NT2/D1 (cell line): ENCODE measurements at regions not wholly inside any gene's neighbourhood (a gene's known extent, or its start where the extent isn't known, plus 50 kb on each side); places are given as distances from the start of the nearest gene placed in this dataset.
A peak's percentile ranks its signal among the peaks of the same experiment; 100 is the strongest.
"Not testable (repeated sequence)": the region's sequence is repeated elsewhere in the genome, so short reads cannot be mapped to it uniquely, and the experiment has no call there.

ENCODE experiments used
- DNase-seq: peaks from one replicate; pipeline ENCODE4 v3.0.0-alpha.2; 2011; ENCODE audit warnings: low read depth, low spot score
- H3K27me3 ChIP-seq: 2 replicates; pipeline ENCODE4 v1.6.0; 2011; ENCODE audit warnings: mild to moderate bottlenecking; ENCODE audit not compliant: insufficient read length, insufficient read depth
- H3K36me3 ChIP-seq: 2 replicates; pipeline ENCODE4 v1.6.1; 2011; ENCODE audit warnings: mild to moderate bottlenecking, low read length, mixed read lengths; ENCODE audit not compliant: insufficient read depth, insufficient read length
- H3K4me1 ChIP-seq: 2 replicates; pipeline ENCODE4 v1.5.1; 2011; ENCODE audit not compliant: insufficient read depth, insufficient read length
- H3K4me3 ChIP-seq: 2 replicates; pipeline ENCODE4 v1.5.1; 2011; ENCODE audit warnings: low read depth; ENCODE audit not compliant: insufficient read length
- H3K9ac ChIP-seq: 2 replicates; pipeline ENCODE4 v1.6.0; 2011; ENCODE audit warnings: low read depth; ENCODE audit not compliant: insufficient read length
- H3K9me3 ChIP-seq: 2 replicates; pipeline ENCODE4 v1.5.1; 2011; ENCODE audit warnings: mild to moderate bottlenecking, low read length; ENCODE audit not compliant: insufficient read depth
- SUZ12 ChIP-seq: IDR thresholded peaks from 2 replicates; pipeline ENCODE4 v1.6.1; 2011; ENCODE audit not compliant: insufficient read length, insufficient read depth; ENCODE audit errors: extremely low read depth
- YY1 ChIP-seq: IDR thresholded peaks from 2 replicates; pipeline ENCODE4 v1.6.1; 2011; ENCODE audit not compliant: insufficient read length, insufficient read depth
- ZNF274 ChIP-seq: IDR thresholded peaks from 2 replicates; pipeline ENCODE4 v1.6.1; 2011; ENCODE audit warnings: mild to moderate bottlenecking, low read depth, low read length

DNA sequence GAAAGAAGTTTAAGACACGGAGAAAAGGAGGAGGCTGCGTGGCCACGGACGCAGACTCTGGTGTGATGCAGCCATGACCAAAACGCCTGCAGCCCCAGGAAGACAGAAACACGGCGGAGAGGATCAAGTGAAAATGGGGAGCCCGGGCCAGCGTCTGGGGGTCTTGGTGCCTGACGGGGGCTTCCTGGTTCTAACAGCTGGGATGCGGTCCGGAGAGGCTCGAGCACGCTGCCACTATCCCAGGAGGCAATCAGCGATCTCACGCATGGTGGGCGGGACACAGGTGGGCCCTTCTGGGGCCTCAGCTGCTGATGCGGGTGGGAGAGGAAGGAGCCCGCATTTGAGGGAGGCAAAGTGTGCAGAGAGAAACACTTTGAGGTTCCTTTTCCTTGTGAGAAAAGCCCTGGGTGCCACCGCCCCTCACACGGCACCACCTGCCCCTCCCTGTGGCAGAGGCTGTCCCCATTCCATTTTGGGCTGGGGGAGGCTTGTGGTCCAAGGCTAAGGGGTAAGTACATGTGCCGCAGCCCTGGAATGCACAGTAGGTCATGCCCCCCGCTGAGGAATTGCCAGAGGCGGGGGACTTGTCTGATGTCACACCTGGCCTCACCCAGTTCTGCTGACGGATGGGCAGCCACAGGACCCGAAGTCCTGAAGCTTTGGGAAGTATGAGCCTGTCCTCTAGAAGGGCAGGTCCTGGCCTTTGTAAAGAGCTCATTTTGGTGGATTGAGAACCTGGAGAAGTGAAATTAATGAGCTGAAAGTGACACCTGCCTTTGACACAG is 121.7 kb upstream of the ZNF469 start:
- not testable (repeated sequence) for H3K4me1 ChIP-seq, H3K9ac ChIP-seq, H3K4me3 ChIP-seq, DNase-seq, H3K27me3 ChIP-seq, H3K9me3 ChIP-seq, H3K36me3 ChIP-seq

DNA sequence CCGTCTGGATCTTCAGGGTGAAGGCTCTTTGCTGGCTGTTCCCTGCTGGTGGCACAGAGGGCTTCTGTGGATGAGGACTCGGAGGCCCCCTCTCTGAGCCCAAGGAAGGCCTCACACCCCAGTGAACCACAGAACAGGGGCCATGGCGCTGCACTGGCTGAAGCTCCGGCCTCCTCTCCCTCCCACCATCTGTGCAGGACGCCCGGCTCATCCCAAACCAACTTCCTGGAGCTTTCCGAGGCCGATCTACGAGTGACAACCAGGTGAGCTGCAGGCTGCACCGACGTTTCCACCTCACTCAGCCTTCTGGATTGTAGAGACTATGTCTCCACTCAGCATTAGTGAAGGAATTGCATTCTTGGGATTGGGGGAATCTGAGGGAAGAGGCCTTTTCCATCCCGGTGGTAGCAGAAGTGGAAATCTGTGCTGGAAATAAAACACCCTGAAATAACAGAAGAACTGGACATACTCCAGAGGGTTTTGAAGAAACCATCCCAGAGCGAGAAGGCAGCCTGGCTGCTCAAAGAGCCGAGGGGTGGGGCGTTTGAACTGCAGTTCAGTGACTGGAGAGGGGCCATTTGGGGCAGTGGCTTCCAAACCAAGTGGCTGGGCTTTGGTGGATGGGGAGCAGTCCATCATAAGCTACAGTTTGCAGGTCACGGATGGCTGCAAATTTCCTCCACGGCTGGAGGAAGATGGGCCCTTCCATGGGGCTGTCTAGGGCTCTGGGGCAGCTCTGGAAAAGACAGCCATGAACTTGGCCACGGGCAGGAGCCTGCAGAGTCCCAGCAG is 120.7 kb upstream of the ZNF469 start:
- not testable (repeated sequence) for H3K4me3 ChIP-seq, H3K36me3 ChIP-seq, DNase-seq, H3K9ac ChIP-seq, H3K4me1 ChIP-seq, H3K9me3 ChIP-seq, H3K27me3 ChIP-seq

DNA sequence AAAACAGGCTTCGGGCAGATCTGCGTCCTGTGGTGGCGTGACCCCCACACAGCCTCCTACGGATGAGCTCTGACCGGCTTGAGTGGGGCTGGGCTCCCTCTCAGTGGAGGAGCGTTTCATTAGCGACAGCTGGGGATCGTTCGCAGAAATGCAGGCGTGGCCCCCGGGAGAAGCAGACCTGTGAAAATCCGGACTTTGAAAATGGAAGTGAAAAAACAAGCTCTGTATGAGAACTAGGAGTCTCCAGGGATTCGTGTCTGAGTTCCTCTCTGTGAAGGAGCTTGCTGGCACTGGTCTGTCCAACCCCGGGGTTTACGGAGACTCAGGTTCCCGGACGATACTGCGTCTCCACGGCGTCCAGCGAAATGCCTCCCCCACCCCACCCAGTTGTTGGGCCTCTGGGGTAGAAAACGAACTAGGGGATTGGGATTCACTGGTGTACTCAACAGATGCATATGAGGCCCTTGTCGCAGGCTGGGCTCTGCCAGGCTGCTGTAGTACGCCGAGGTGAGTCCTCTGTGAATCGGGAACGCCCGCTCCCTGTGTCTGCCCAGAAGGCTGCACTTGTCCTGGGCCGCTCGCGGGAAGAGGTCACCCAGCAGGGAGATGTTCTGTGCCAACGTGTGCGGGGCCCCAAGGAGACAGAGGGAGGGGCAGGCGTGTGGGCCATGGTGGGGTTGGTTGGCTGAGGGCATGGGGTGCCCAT is 119.7 kb upstream of the ZNF469 start:
- H3K36me3 ChIP-seq, H3K9me3 ChIP-seq, H3K27me3 ChIP-seq, DNase-seq, H3K4me1 ChIP-seq, H3K9ac ChIP-seq, H3K4me3 ChIP-seq: not testable (repeated sequence)

DNA sequence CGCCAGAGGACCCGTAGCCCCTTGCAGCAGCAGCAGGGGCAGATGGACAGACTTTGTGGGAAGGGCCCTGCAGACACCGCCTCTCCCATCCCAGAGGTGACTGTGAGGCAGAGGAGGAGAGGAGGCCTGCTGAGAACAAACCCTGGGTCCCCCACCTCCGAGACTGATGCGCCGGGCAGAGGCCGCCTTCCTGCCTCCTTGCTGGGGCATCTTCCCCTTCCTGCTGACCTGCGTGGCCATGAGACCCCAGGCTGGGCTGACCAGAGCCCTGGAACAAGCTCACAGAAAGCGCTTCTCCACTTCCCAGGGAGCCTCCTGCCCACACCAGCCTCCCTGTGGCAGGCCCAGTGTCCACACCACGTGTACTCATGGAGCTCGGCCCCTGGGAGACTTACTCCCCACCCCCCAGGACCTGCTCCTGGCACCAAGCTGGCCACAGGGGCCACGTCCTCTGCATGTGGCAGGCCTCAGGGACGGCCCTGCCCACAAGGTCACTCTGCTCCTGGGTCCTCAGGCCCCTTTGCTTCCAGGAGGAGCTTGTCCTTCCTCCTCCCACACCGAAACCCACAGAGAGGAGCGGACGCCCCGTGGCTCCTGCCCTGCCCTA is 119.0 kb upstream of the ZNF469 start:
- H3K9me3 ChIP-seq, H3K4me1 ChIP-seq, H3K4me3 ChIP-seq, H3K27me3 ChIP-seq, DNase-seq, H3K9ac ChIP-seq, H3K36me3 ChIP-seq: not testable (repeated sequence)

DNA sequence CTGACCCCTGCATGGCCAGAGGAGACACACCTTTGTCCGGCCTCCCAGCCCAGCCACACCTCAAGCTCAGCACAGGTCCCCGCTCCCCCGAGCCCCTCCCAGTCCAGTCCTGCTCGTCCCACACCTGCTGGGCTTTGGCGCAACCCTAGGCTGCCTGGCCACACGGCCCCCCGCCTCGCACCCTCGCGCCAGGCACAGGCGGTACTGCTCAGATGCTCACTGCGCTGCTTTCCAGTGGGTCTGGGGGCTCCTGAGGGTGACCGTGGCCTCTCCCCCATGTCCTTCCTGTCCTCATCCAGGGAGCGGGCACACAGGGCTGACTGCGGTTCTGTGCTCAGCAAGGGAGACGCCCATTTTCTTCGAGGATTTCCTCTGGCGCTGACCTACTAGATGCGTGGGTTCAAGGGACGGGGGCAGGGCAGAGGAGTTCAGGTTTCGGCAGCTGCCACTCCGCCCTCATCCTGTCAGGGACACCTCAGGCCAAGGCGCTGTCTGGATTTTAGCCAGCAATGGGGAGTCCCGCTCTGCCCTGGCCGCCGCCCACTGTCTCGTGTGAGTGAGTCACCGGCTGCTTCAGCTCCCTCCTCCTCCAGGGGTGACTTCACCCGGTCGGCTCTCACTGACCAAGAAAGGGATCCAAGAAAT is 118.0 kb upstream of the ZNF469 start:
- peak; percentile 36 for DNase-seq
- peak overlapping the region; percentile 46 for H3K9ac ChIP-seq
- no peak overlapping the region for H3K4me3 ChIP-seq
- H3K9me3 ChIP-seq: no peaks in the 10 kb centered on the region
- H3K4me1 ChIP-seq: peaks cover 7% of the 10 kb centered on the region
- H3K27me3 ChIP-seq: no peaks in the 10 kb centered on the region
- H3K36me3 ChIP-seq: no peaks in the 10 kb centered on the region
- no peak for TF ChIP-seq ZNF274
- TF ChIP-seq YY1: no peak
- TF ChIP-seq SUZ12: no peak

DNA sequence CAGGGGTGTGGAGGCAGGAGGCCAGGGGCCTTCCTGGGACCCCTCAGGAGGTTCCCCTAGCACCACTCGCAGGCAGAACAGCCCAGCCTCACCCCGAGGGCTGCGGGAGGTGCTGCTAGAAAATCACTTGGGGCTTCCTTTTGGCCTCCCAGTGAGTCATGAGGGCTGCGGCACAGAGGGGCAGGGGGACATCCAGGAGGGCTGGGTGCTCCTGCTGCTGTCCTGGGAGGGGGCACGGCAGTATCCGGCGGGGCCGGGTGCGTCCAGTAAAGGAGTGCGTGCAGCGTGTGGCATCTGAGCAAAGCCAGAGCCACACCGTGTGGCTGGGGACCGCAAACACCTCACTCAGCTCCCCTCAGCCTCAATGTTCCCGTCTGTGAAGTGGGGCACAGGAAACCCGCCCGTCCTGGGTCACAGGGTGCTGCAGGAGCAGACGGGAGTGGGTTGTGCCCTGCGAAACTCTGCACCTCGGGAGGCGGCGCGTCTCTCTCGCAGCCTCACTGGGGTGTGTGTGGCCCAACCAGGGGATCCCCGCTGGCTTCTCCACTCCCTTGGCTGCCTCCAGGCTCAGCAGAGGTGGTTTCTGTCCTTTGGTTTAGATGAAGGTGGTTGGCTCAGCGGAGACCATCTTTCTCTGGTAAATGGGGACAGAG is 117.3 kb upstream of the ZNF469 start:
- not testable (repeated sequence) for H3K9ac ChIP-seq, DNase-seq, H3K4me3 ChIP-seq, H3K4me1 ChIP-seq, H3K27me3 ChIP-seq, H3K36me3 ChIP-seq, H3K9me3 ChIP-seq

DNA sequence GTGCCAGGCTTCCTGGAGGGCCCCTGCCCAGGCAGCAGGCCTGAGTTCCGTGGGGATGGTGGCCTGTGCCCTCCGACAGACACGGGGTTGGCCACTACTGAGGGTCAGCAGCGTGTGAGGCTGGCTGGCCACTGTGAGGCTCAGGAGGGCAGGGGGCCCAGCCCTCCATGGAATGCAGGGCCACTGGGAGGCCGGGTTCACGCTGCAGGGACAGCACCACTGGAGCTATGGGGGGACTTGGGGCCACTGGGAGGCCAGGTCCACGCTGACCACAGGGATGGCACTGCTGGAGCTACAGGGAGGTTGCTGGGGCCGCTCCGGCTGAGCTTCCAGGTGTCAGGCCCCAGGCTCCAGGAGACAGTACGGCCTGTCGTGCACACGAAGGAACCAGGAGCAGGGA is 116.7 kb upstream of the ZNF469 start:
- not testable (repeated sequence) for H3K9me3 ChIP-seq, DNase-seq, H3K36me3 ChIP-seq, H3K4me3 ChIP-seq, H3K27me3 ChIP-seq, H3K4me1 ChIP-seq, H3K9ac ChIP-seq

DNA sequence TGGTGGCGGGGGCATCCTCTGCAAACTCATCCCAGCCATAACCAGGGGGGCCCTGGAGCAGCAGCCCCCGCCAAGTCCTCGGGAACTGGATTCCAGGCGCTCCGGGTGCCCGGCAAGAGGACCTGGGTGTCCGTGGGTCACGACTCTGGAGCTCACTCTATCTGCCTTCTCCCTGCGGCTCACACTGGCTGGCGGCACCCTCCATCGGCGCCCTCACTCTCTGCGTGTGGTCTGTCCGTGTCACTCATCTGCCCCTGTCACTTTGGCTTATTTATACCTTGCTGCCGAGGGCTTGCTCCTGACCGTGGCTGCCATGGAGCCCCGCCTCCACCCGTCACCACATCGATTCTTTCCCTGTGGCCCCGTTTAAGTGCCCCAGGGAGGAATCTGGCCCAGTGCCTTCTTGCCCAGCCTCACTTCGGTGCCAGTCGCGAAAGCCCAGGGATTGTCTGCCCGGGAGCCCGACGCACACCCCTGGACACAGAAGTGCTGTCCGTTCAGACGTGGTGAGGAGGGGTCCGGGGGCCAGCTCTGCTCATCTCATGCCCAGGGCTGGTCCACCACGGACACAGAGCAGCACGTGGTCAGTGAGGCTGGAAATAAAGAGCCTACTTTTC is 115.7 kb upstream of the ZNF469 start:
- H3K4me1 ChIP-seq, H3K4me3 ChIP-seq, H3K9me3 ChIP-seq, DNase-seq, H3K9ac ChIP-seq, H3K27me3 ChIP-seq, H3K36me3 ChIP-seq: not testable (repeated sequence)

DNA sequence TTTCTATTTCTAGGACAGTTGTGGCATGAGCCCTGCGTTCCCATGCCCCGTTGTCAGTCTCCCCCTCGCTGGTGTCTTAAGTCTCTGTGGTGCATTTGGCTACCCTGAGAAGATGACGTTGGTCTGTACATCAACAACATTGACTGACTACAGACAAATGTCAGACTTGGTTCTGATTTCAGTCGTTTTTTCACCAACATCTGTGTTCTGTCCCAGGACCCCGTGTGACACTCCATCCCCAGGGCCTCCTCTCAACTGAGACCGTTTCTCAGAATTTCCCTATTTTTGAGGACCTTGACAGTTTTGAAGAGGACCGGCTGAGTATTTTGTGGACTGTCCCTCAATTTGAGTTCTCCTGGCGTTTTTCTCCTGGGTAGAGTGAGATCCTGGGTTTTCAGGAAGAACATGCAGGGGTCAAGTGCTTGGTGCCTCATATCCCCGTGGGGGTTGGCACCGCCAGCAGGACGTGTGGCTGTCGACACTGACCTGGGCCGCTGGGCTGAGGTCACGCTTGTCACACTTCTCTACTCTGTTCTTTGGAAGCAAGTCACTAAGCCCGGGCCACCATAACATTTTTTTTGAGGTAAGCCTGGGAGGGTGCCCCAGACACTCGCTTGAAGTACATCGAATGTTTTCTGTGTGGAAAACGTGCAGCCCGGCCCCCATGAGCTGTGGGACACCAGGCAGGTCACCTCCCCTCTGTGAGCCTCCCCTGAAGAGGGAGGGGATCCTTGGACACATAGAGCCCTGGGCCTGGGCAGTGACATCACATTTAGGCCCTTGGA is 114.4 kb upstream of the ZNF469 start:
- not testable (repeated sequence) for H3K4me3 ChIP-seq, DNase-seq, H3K4me1 ChIP-seq, H3K9me3 ChIP-seq, H3K36me3 ChIP-seq, H3K27me3 ChIP-seq, H3K9ac ChIP-seq
